ENCODE measurements at regions not wholly inside any gene's neighbourhood (a gene's known extent, or its start where the extent isn't known, plus 50 kb on each side); places are given as distances from the start of the nearest gene placed in this dataset.

GRCh38 chr5:1959725-1960581, 77.2 kb upstream of the IRX4 start:
- TF ChIP-seq CTCF (conservative IDR thresholded peaks at IDR 0.05; ENCODE audit: low read length) (no peak), EZH2phosphoT487 (IDR thresholded peaks at IDR 0.05; ENCODE audit: borderline replicate concordance) (no peak)

All from Loucy (cell line).